HL-60 (cell line): ENCODE measurements at regions not wholly inside any gene's neighbourhood (a gene's known extent, or its start where the extent isn't known, plus 50 kb on each side); places are given as distances from the start of the nearest gene placed in this dataset.

Source experiments
- CTCF ChIP-seq: IDR thresholded peaks from one replicate; pipeline ENCODE4 v1.5.1; 2011; ENCODE audit warnings: low read length, control low read depth, inconsistent platforms; ENCODE audit not compliant: insufficient read depth
- GABPA ChIP-seq: IDR thresholded peaks from 2 replicates; pipeline ENCODE4 v1.6.1; 2012; ENCODE audit warnings: low read depth
- POLR2AphosphoS5 ChIP-seq: IDR thresholded peaks from 2 replicates; pipeline ENCODE4 v1.6.1; 2012; ENCODE audit warnings: low read depth
- TF ChIP-seq, protein P1 (sequence below): IDR thresholded peaks from 2 replicates; pipeline ENCODE4 v1.6.1; 2012; ENCODE audit warnings: low read depth; ENCODE audit not compliant: insufficient replicate concordance

GRCh38 chr16:13835387-13835786 lies 84.6 kb upstream of the ERCC4 start:
- TF ChIP-seq CTCF (no peak), POLR2AphosphoS5 (no peak), GABPA (no peak)
- TF ChIP-seq, protein P1, sequence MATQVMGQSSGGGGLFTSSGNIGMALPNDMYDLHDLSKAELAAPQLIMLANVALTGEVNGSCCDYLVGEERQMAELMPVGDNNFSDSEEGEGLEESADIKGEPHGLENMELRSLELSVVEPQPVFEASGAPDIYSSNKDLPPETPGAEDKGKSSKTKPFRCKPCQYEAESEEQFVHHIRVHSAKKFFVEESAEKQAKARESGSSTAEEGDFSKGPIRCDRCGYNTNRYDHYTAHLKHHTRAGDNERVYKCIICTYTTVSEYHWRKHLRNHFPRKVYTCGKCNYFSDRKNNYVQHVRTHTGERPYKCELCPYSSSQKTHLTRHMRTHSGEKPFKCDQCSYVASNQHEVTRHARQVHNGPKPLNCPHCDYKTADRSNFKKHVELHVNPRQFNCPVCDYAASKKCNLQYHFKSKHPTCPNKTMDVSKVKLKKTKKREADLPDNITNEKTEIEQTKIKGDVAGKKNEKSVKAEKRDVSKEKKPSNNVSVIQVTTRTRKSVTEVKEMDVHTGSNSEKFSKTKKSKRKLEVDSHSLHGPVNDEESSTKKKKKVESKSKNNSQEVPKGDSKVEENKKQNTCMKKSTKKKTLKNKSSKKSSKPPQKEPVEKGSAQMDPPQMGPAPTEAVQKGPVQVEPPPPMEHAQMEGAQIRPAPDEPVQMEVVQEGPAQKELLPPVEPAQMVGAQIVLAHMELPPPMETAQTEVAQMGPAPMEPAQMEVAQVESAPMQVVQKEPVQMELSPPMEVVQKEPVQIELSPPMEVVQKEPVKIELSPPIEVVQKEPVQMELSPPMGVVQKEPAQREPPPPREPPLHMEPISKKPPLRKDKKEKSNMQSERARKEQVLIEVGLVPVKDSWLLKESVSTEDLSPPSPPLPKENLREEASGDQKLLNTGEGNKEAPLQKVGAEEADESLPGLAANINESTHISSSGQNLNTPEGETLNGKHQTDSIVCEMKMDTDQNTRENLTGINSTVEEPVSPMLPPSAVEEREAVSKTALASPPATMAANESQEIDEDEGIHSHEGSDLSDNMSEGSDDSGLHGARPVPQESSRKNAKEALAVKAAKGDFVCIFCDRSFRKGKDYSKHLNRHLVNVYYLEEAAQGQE, result no peak
